Neural crest cell (in vitro differentiated cells): ENCODE measurements at regions not wholly inside any gene's neighbourhood (a gene's known extent, or its start where the extent isn't known, plus 50 kb on each side); places are given as distances from the start of the nearest gene placed in this dataset.

Experiments used
- DNase-seq: peaks from one replicate; pipeline ENCODE4 v3.0.0; 2021; ENCODE audit warnings: low read depth, mixed read lengths, low spot score
- H3K27ac Mint-ChIP-seq: one replicate; pipeline ENCODE4 v1.8.0; 2021; ENCODE audit warnings: mild to moderate bottlenecking, mixed read lengths; ENCODE audit not compliant: unreplicated experiment
- H3K27me3 Mint-ChIP-seq: 2 replicates; pipeline ENCODE4 v1.8.0; 2021; ENCODE audit warnings: low read depth, mild to moderate bottlenecking, mixed read lengths
- H3K36me3 Mint-ChIP-seq: 2 replicates; pipeline ENCODE4 v1.8.0; 2021; ENCODE audit warnings: low read depth, mild to moderate bottlenecking, mixed read lengths
- H3K4me1 Mint-ChIP-seq: 2 replicates; pipeline ENCODE4 v1.8.0; 2021; ENCODE audit warnings: mixed read lengths
- H3K4me3 Mint-ChIP-seq: one replicate; pipeline ENCODE4 v1.8.0; 2021; ENCODE audit warnings: mild to moderate bottlenecking, mixed read lengths
- H3K9me3 Mint-ChIP-seq: 2 replicates; pipeline ENCODE4 v1.8.0; 2021; ENCODE audit warnings: mixed read lengths
- CTCF ChIP-seq: fragments of 200-600 bp; sonication (generic); conservative IDR thresholded peaks from 2 replicates; pipeline ENCODE4 v1.5.0; 2021; ENCODE audit warnings: antibody characterized with exemption, mild to moderate bottlenecking

- H3K36me3 Mint-ChIP-seq = no peaks in the 10 kb centered on the region
- H3K4me1 Mint-ChIP-seq = no peaks in the 10 kb centered on the region
- no peak for TF ChIP-seq CTCF
- no peak for DNase-seq
- H3K4me3 Mint-ChIP-seq = no peak overlapping the region
- H3K27me3 Mint-ChIP-seq = no peaks in the 10 kb centered on the region
- H3K9me3 Mint-ChIP-seq = no peaks in the 10 kb centered on the region
- no peak overlapping the region for H3K27ac Mint-ChIP-seq
Measured at GRCh38 chr3:147216143-147216673, 190.1 kb downstream of the ZIC4 start.

GRCh38 chr3:147215660-147216059 lies 190.7 kb downstream of the ZIC4 start:
- TF ChIP-seq CTCF = no peak
- H3K4me3 Mint-ChIP-seq = no peak overlapping the region
- H3K4me1 Mint-ChIP-seq = no peaks in the 10 kb centered on the region
- no peaks in the 10 kb centered on the region for H3K36me3 Mint-ChIP-seq
- no peak for DNase-seq
- H3K27ac Mint-ChIP-seq = no peak overlapping the region
- H3K9me3 Mint-ChIP-seq = no peaks in the 10 kb centered on the region
- H3K27me3 Mint-ChIP-seq = no peaks in the 10 kb centered on the region

GRCh38 chr3:147213633-147214032 lies 192.7 kb downstream of the ZIC4 start:
- no peaks in the 10 kb centered on the region for H3K36me3 Mint-ChIP-seq
- no peak overlapping the region for H3K4me3 Mint-ChIP-seq
- no peak for TF ChIP-seq CTCF
- no peaks in the 10 kb centered on the region for H3K27me3 Mint-ChIP-seq
- H3K4me1 Mint-ChIP-seq = no peaks in the 10 kb centered on the region
- peaks cover 4% of the 10 kb centered on the region for H3K9me3 Mint-ChIP-seq
- H3K27ac Mint-ChIP-seq = no peak overlapping the region
- DNase-seq = no peak

- Mint-ChIP-seq H3K36me3 (no peaks in the 10 kb centered on the region), H3K27me3 (no peaks in the 10 kb centered on the region), H3K9me3 (peaks cover 11% of the 10 kb centered on the region), H3K4me1 (no peaks in the 10 kb centered on the region), H3K4me3 (no peak overlapping the region), H3K27ac (no peak overlapping the region)
- TF ChIP-seq CTCF = no peak
- no peak for DNase-seq
Measured at GRCh38 chr3:147210676-147211075, 195.7 kb downstream of the ZIC4 start.

- Mint-ChIP-seq H3K9me3 (no peaks in the 10 kb centered on the region), H3K27ac (no peak overlapping the region), H3K27me3 (no peaks in the 10 kb centered on the region), H3K36me3 (no peaks in the 10 kb centered on the region), H3K4me1 (no peaks in the 10 kb centered on the region), H3K4me3 (no peak overlapping the region)
- TF ChIP-seq CTCF = no peak
- no peak for DNase-seq
Measured at GRCh38 chr3:147201086-147201485, 205.3 kb downstream of the ZIC4 start.

- no peaks in the 10 kb centered on the region for H3K36me3 Mint-ChIP-seq
- TF ChIP-seq CTCF = no peak
- H3K27me3 Mint-ChIP-seq = no peaks in the 10 kb centered on the region
Measured at GRCh38 chr3:147200545-147200944, 205.8 kb downstream of the ZIC4 start.

More at GRCh38 chr3:147200545-147200944, 205.8 kb downstream of the ZIC4 start:
- DNase-seq = no peak
- Mint-ChIP-seq H3K4me3 (no peak overlapping the region), H3K27ac (no peak overlapping the region), H3K4me1 (no peaks in the 10 kb centered on the region), H3K9me3 (no peaks in the 10 kb centered on the region)
